H9 (cell line): ENCODE measurements at regions not wholly inside any gene's neighbourhood (a gene's known extent, or its start where the extent isn't known, plus 50 kb on each side); places are given as distances from the start of the nearest gene placed in this dataset.

Experiments
- DNase-seq: peaks from one replicate; pipeline ENCODE4 v3.0.0-alpha.2; 2017
- H2AFZ ChIP-seq: one replicate; pipeline ENCODE4 v1.6.1; 2013; ENCODE audit warnings: mild to moderate bottlenecking, low read length, control low read depth, moderate library complexity
- H2AK5ac ChIP-seq: 2 replicates; pipeline ENCODE4 v1.6.1; 2013; ENCODE audit warnings: low read length, control low read depth, mixed read lengths; ENCODE audit not compliant: insufficient read length
- H2BK120ac ChIP-seq: one replicate; pipeline ENCODE4 v1.6.1; 2013; ENCODE audit warnings: low read depth, mild to moderate bottlenecking, low read length, control low read depth, inconsistent platforms; ENCODE audit not compliant: poor library complexity, severe bottlenecking
- H2BK12ac ChIP-seq: 2 replicates; pipeline ENCODE4 v1.6.1; 2013; ENCODE audit warnings: low read length, control low read depth, mixed read lengths, low read depth; ENCODE audit not compliant: insufficient read length
- H2BK15ac ChIP-seq: 2 replicates; pipeline ENCODE4 v1.6.1; 2013; ENCODE audit warnings: low read depth, low read length, control low read depth
- H2BK20ac ChIP-seq: one replicate; pipeline ENCODE4 v1.6.1; 2013; ENCODE audit warnings: low read depth, mild to moderate bottlenecking, low read length, control low read depth, inconsistent platforms; ENCODE audit not compliant: poor library complexity, severe bottlenecking
- H2BK5ac ChIP-seq: 2 replicates; pipeline ENCODE4 v1.6.1; 2013; ENCODE audit warnings: low read length, control low read depth, mixed read lengths; ENCODE audit not compliant: insufficient read length
- H3K14ac ChIP-seq: 2 replicates; pipeline ENCODE4 v1.6.1; 2013; ENCODE audit warnings: low read length, control low read depth; ENCODE audit not compliant: insufficient read depth
- H3K18ac ChIP-seq: 2 replicates; pipeline ENCODE4 v1.6.1; 2013; ENCODE audit warnings: low read depth, mild to moderate bottlenecking, mixed read lengths, low read length, control low read depth; ENCODE audit not compliant: insufficient read length
- H3K23ac ChIP-seq: 2 replicates; pipeline ENCODE4 v1.6.1; 2013; ENCODE audit warnings: low read length, control low read depth, mixed read lengths, low read depth; ENCODE audit not compliant: insufficient read length
- H3K23me2 ChIP-seq: 2 replicates; pipeline ENCODE4 v1.6.1; 2013; ENCODE audit warnings: low read depth, mild to moderate bottlenecking, mixed read lengths, low read length, control low read depth; ENCODE audit not compliant: insufficient read length, poor library complexity, severe bottlenecking
- H3K27ac ChIP-seq: 2 replicates; pipeline ENCODE4 v1.5.1; 2013; ENCODE audit warnings: low read length, control low read depth, mixed read lengths, low read depth; ENCODE audit not compliant: insufficient read length
- H3K27me3 ChIP-seq: 2 replicates; pipeline ENCODE4 v1.6.1; 2013; ENCODE audit warnings: low read length, control low read depth, inconsistent platforms; ENCODE audit not compliant: insufficient read depth
- H3K4ac ChIP-seq: 2 replicates; pipeline ENCODE4 v1.6.1; 2013; ENCODE audit warnings: low read depth, mild to moderate bottlenecking, control low read depth, inconsistent platforms, low read length, moderate library complexity
- H3K4me1 ChIP-seq: 2 replicates; pipeline ENCODE4 v1.6.1; 2013; ENCODE audit warnings: low read length, control low read depth, inconsistent platforms; ENCODE audit not compliant: insufficient read depth
- H3K4me2 ChIP-seq: 2 replicates; pipeline ENCODE4 v1.6.1; 2013; ENCODE audit warnings: low read length, control low read depth, mixed read lengths; ENCODE audit not compliant: insufficient read length, insufficient read depth
- H3K56ac ChIP-seq: 2 replicates; pipeline ENCODE4 v1.6.1; 2013; ENCODE audit warnings: low read depth, mild to moderate bottlenecking, mixed read lengths, low read length, control low read depth; ENCODE audit not compliant: insufficient read length
- H3K79me1 ChIP-seq: 2 replicates; pipeline ENCODE4 v1.6.1; 2013; ENCODE audit warnings: low read depth, mild to moderate bottlenecking, moderate library complexity, low read length, control low read depth, inconsistent platforms; ENCODE audit not compliant: insufficient read depth, poor library complexity, severe bottlenecking
- H3K79me2 ChIP-seq: 2 replicates; pipeline ENCODE4 v1.6.1; 2013; ENCODE audit warnings: low read length, control low read depth, inconsistent platforms; ENCODE audit not compliant: insufficient read depth
- H3K9ac ChIP-seq: 2 replicates; pipeline ENCODE4 v1.6.1; 2013; ENCODE audit warnings: low read length, control low read depth, mixed read lengths; ENCODE audit not compliant: insufficient read length; ENCODE audit errors: extremely low read depth
- H3K9me3 ChIP-seq: one replicate; pipeline ENCODE4 v1.6.1; 2013; ENCODE audit warnings: low read depth, low read length, inconsistent platforms; ENCODE audit not compliant: control insufficient read depth
- H3T11ph ChIP-seq: one replicate; pipeline ENCODE4 v1.6.1; 2013; ENCODE audit warnings: mild to moderate bottlenecking, low read length, control low read depth, inconsistent platforms
- H4K20me1 ChIP-seq: one replicate; pipeline ENCODE4 v1.6.1; 2013; ENCODE audit not compliant: control insufficient read depth, insufficient read length, insufficient read depth
- H4K5ac ChIP-seq: 2 replicates; pipeline ENCODE4 v1.6.1; 2013; ENCODE audit warnings: low read depth, mild to moderate bottlenecking, mixed read lengths, low read length, control low read depth; ENCODE audit not compliant: insufficient read length
- H4K8ac ChIP-seq: replicated peaks from 2 replicates; pipeline ENCODE4 v1.6.1; 2013; ENCODE audit warnings: low read length, control low read depth, mixed read lengths, low read depth; ENCODE audit not compliant: insufficient read length
- H4K91ac ChIP-seq: 2 replicates; pipeline ENCODE4 v1.6.1; 2013; ENCODE audit warnings: low read depth, mild to moderate bottlenecking, moderate library complexity, mixed read lengths, low read length, control low read depth; ENCODE audit not compliant: insufficient read length
- H3K27ac Mint-ChIP-seq, 3 experiments: 2 replicates in 2 of 3; 3 replicates in 1 of 3; pipeline ENCODE4 v1.8.0; 2020 to 2021; ENCODE audit warnings: mixed read lengths in 3 of 3, mild to moderate bottlenecking in 1 of 3, moderate library complexity in 1 of 3
- H3K27me3 Mint-ChIP-seq: 2 replicates; pipeline ENCODE4 v1.8.0; 2021; ENCODE audit warnings: low read depth, mild to moderate bottlenecking, moderate library complexity, mixed read lengths
- H3K36me3 Mint-ChIP-seq, 3 experiments: 2 replicates in 2 of 3; 3 replicates in 1 of 3; pipeline ENCODE4 v1.8.0; 2020 to 2021; ENCODE audit warnings: low read depth in 3 of 3, mixed read lengths in 3 of 3; ENCODE audit not compliant: insufficient read depth in 1 of 3
- H3K4me1 Mint-ChIP-seq, 2 experiments: 2 replicates each; pipeline ENCODE4 v1.8.0; 2020; ENCODE audit warnings: mixed read lengths in 2 of 2
- H3K4me3 Mint-ChIP-seq, 2 experiments: 2 replicates in 1 of 2; 3 replicates in 1 of 2; pipeline ENCODE4 v1.8.0; 2020 to 2021; ENCODE audit warnings: mild to moderate bottlenecking in 2 of 2, mixed read lengths in 2 of 2, moderate library complexity in 1 of 2
- H3K9me3 Mint-ChIP-seq, 2 experiments: 2 replicates in 1 of 2; 3 replicates in 1 of 2; pipeline ENCODE4 v1.8.0; 2020; ENCODE audit warnings: mild to moderate bottlenecking in 2 of 2, mixed read lengths in 2 of 2, moderate library complexity in 1 of 2
- WGBS: extraction: QIAGEN DNeasy Blood & Tissue Kit; methylation state at CpG from one replicate; pipeline ENCODE4 v1.1.7; 2013; ENCODE audit warnings: missing lambda C conversion rate, low lambda C conversion rate, mixed read lengths; ENCODE audit not compliant: insufficient read length; ENCODE audit errors: extremely low coverage; 5-methylcytosine and 5-hydroxymethylcytosine counted together
- TF ChIP-seq, protein P1 (sequence below): fragments of 200-600 bp; sonication (generic); conservative IDR thresholded peaks from 3 replicates; pipeline ENCODE4 v1.8.0; 2021; ENCODE audit warnings: antibody characterized with exemption, mild to moderate bottlenecking

DNA sequence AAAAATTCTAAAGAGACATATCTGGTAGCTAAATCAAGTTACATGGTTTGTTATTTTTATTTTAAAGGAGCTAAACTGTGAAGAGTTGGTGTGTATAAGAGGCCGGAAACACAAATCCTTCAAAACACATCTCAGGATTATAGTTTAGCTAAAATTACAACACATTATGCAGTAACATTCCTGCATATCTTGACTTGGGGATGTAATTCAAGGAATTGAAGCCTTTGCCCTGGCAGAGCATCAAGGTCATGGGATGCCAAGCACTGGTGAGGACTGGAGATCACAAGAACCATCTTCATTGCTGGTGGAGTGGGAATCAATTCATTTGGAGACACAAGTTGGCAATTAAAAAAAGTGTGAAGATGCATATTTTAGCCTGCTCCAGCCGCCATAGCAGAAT lies 86.8 kb upstream of the LSM6 start:
- Histone ChIP-seq H4K8ac (no peak overlapping the region), H3K9me3 (no peaks in the 10 kb centered on the region), H2BK120ac (no peak overlapping the region), H2AFZ (no peak overlapping the region), H3K23me2 (no peaks in the 10 kb centered on the region), H3K4me1 (no peaks in the 10 kb centered on the region), H4K20me1 (no peaks in the 10 kb centered on the region), H3K18ac (no peak overlapping the region), H2BK5ac (no peak overlapping the region), H2BK20ac (no peak overlapping the region), H3K4ac (no peak overlapping the region), H3K56ac (no peak overlapping the region), H3K4me2 (no peak overlapping the region), H3K79me2 (no peaks in the 10 kb centered on the region), H4K5ac (no peak overlapping the region), H4K91ac (no peak overlapping the region), H3K9ac (no peak overlapping the region), H3K27me3 (no peaks in the 10 kb centered on the region), H2BK12ac (no peak overlapping the region), H3K27ac (no peak overlapping the region), H3K79me1 (no peaks in the 10 kb centered on the region), H2BK15ac (no peak overlapping the region), H3T11ph (no peak overlapping the region), H2AK5ac (no peak overlapping the region), H3K23ac (no peak overlapping the region), H3K14ac (no peak overlapping the region)
- Mint-ChIP-seq H3K4me1 (no peaks in the 10 kb centered on the region), H3K4me3 (no peak overlapping the region), H3K36me3 (no peaks in the 10 kb centered on the region), H3K27me3 (no peaks in the 10 kb centered on the region), H3K27ac (no peak overlapping the region), H3K9me3 (no peaks in the 10 kb centered on the region)
- no peak for DNase-seq
- WGBS, result no CpG with 5 or more reads among the region's 2 CpGs
- TF ChIP-seq, protein P1, sequence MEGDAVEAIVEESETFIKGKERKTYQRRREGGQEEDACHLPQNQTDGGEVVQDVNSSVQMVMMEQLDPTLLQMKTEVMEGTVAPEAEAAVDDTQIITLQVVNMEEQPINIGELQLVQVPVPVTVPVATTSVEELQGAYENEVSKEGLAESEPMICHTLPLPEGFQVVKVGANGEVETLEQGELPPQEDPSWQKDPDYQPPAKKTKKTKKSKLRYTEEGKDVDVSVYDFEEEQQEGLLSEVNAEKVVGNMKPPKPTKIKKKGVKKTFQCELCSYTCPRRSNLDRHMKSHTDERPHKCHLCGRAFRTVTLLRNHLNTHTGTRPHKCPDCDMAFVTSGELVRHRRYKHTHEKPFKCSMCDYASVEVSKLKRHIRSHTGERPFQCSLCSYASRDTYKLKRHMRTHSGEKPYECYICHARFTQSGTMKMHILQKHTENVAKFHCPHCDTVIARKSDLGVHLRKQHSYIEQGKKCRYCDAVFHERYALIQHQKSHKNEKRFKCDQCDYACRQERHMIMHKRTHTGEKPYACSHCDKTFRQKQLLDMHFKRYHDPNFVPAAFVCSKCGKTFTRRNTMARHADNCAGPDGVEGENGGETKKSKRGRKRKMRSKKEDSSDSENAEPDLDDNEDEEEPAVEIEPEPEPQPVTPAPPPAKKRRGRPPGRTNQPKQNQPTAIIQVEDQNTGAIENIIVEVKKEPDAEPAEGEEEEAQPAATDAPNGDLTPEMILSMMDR, result no peak
